ENCODE measurements at regions not wholly inside any gene's neighbourhood (a gene's known extent, or its start where the extent isn't known, plus 50 kb on each side); places are given as distances from the start of the nearest gene placed in this dataset.

DNA sequence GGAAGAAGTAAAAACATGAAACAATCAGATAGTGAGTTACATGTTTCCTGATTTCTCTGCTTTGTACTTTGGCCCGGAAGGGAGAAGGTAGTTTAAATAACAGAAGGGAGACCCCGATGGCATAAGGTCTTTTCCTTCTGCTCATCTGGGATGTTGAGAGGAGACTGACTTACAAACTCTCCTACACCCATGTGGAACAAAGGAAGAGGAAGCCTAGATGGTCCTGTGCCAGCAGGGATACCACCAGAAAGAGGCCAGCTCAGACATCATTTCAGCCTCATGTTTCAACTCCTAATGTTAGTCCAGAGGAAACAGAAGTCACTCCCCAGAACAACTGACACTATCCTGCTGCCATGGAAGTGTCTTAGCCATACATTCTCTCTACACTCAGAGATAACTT is 250.7 kb upstream of the NOX3 start:
- Histone ChIP-seq H3K4me1 (no peaks in the 10 kb centered on the region), H3K9me3 (no peaks in the 10 kb centered on the region), H3K4me3 (no peak overlapping the region), H3K27ac (no peak overlapping the region), H3K4me2 (no peak overlapping the region)
- DNase-seq (ENCODE audit: low read depth in 1 of 2, low spot score in 1 of 2): no peak
- CTCF ChIA-PET: no interaction called here
- POLR2A ChIA-PET: no interaction called here
- no peak for ATAC-seq
- FAIRE-seq: no peak
- 48% methylated on average over 2 of the region's 2 CpGs for WGBS (ENCODE audit: missing lambda C conversion rate)
- TF ChIP-seq GATA3 (IDR thresholded peaks at IDR 0.05; ENCODE audit: borderline replicate concordance) (no peak), ZSCAN20 (CRISPR knock-in tag; IDR thresholded peaks at IDR 0.05) (no peak), CBX8 (IDR thresholded peaks at IDR 0.05) (no peak), JUNB (IDR thresholded peaks at IDR 0.05) (no peak), BHLHE40 (IDR thresholded peaks at IDR 0.05; ENCODE audit: low read depth, low read length) (no peak)

- WGBS (ENCODE audit: missing lambda C conversion rate): 62% methylated on average over 6 of the region's 6 CpGs
- Histone ChIP-seq H3K27ac (no peak overlapping the region), H3K9me3 (no peaks in the 10 kb centered on the region), H3K4me2 (no peak overlapping the region), H3K4me3 (no peak overlapping the region), H3K4me1 (no peaks in the 10 kb centered on the region)
- CTCF ChIA-PET: no interaction called here
- ATAC-seq (no peak), DNase-seq (ENCODE audit: low read depth in 1 of 2, low spot score in 1 of 2) (no peak), FAIRE-seq (no peak)
- POLR2A ChIA-PET: no interaction called here
- TF ChIP-seq, protein P1, sequence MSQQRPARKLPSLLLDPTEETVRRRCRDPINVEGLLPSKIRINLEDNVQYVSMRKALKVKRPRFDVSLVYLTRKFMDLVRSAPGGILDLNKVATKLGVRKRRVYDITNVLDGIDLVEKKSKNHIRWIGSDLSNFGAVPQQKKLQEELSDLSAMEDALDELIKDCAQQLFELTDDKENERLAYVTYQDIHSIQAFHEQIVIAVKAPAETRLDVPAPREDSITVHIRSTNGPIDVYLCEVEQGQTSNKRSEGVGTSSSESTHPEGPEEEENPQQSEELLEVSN (IDR thresholded peaks at IDR 0.05; ENCODE audit: borderline replicate concordance, low read depth): no peak
- TF ChIP-seq, protein P2, sequence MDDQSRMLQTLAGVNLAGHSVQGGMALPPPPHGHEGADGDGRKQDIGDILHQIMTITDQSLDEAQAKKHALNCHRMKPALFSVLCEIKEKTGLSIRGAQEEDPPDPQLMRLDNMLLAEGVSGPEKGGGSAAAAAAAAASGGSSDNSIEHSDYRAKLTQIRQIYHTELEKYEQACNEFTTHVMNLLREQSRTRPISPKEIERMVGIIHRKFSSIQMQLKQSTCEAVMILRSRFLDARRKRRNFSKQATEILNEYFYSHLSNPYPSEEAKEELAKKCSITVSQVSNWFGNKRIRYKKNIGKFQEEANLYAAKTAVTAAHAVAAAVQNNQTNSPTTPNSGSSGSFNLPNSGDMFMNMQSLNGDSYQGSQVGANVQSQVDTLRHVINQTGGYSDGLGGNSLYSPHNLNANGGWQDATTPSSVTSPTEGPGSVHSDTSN (IDR thresholded peaks at IDR 0.05): no peak
- TF ChIP-seq RCOR1 (IDR thresholded peaks at IDR 0.05; ENCODE audit: low read depth, low read length) (no peak), EP300 (IDR thresholded peaks at IDR 0.05) (no peak), HDAC2 (IDR thresholded peaks at IDR 0.05) (no peak), JUN (IDR thresholded peaks at IDR 0.05) (no peak), HMGXB4 (CRISPR knock-in tag; IDR thresholded peaks at IDR 0.05; ENCODE audit: borderline replicate concordance) (no peak), HOXB13 (CRISPR knock-in tag; IDR thresholded peaks at IDR 0.05; ENCODE audit: low read depth) (no peak), CBX2 (IDR thresholded peaks at IDR 0.05; ENCODE audit: borderline replicate concordance, low read depth) (no peak), GATA3 (IDR thresholded peaks at IDR 0.05; ENCODE audit: borderline replicate concordance) (no peak), POLR2A (IDR thresholded peaks at IDR 0.05; ENCODE audit: low read length) (no peak), ATOH8 (CRISPR knock-in tag; IDR thresholded peaks at IDR 0.05; ENCODE audit: low read depth) (no peak), MAZ (IDR thresholded peaks at IDR 0.05; ENCODE audit: borderline replicate concordance, low read depth, low read length) (no peak)
These were observed 245.7 kb upstream of the NOX3 start for GRCh38 chr6:155701342-155701741.

DNA sequence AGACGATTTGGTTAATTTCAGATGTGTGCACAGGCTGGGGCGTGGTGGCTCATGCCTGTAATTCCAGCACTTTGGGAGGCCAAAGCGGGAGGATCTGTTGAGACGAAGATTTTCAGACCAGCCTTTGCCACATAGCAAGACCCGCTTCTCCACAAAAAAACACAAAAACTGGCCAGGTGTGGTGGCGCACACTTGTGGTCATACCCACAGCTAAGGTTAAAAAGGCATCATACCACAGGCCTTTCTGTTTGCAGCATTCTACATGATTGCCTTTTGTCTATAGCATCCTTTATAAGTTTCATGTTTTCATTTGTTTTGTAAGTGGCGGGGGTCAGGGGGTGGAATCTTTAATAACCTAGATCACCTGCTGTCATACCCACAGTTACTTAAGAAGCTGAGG is 239.9 kb upstream of the NOX3 start:
- H3K4me2 ChIP-seq: no peak overlapping the region
- DNase-seq (ENCODE audit: low read depth in 1 of 2, low spot score in 1 of 2): no peak
- ChIA-PET POLR2A (no interaction called here), CTCF (no interaction called here)
- ATAC-seq: no peak
- no peaks in the 10 kb centered on the region for H3K9me3 ChIP-seq
- WGBS (ENCODE audit: missing lambda C conversion rate): 81% methylated on average over 7 of the region's 7 CpGs
- H3K4me1 ChIP-seq: no peaks in the 10 kb centered on the region
- TF ChIP-seq SMC3 (IDR thresholded peaks at IDR 0.05) (no peak), RAD21 (conservative IDR thresholded peaks at IDR 0.05 in 1 of 2, IDR thresholded peaks at IDR 0.05 in 1 of 2) (no peak), PHF8 (IDR thresholded peaks at IDR 0.05; ENCODE audit: borderline replicate concordance, low read depth) (no peak), NFE2L2 (conservative IDR thresholded peaks at IDR 0.05; ENCODE audit: low read length) (no peak), RARB (CRISPR knock-in tag; IDR thresholded peaks at IDR 0.05) (no peak)
- TF ChIP-seq, protein P2 (IDR thresholded peaks at IDR 0.05): no peak
- H3K27ac ChIP-seq: no peak overlapping the region
- FAIRE-seq: no peak
- no peak overlapping the region for H3K4me3 ChIP-seq

Data from A549 (cell line).